ENCODE measurements at regions not wholly inside any gene's neighbourhood (a gene's known extent, or its start where the extent isn't known, plus 50 kb on each side); places are given as distances from the start of the nearest gene placed in this dataset.

DNA sequence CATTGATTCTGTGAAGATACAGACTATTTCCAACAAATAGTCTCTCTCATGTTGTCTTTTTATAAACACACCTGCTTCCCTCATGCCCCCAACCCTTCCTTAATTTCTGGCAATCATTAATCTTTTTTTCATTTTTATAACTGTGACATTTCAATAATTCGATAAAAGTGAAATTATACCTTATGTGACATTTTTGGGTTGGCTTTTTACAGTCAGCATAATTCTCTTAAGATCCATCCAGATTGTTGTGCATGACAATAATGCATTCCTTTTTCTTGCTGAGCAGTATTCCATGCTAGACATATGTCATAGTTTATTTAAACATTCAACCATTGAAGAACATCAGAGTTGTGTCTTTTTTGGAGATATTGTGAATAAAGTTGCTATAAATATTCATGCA is 541.8 kb upstream of the VRK2 start:
- no peak for DNase-seq (ENCODE audit: low read depth in 2 of 2)

DNA sequence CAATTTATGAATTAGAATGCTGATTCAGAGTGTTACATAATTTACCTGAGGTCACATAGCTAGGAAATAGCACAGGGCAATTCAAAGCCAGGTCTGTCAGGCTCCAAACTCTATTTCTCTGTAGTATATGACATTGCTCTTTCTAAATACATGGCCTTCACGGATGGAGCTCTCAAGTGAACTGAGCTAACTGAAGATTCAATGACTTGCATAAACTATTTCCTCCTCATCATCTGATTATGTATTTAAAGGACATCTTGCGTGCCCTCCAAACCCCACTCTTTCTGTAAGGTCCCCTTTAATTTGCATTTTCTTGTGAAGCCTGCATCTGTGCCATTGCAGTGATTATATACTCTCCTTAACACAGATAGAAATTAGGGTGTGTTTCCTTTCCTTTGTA is 537.4 kb upstream of the VRK2 start:
- no peak for DNase-seq (ENCODE audit: low read depth in 2 of 2)

- no peak for DNase-seq (ENCODE audit: low read depth in 2 of 2)
These were observed 535.9 kb upstream of the VRK2 start for GRCh38 chr2:57510704-57511103.

GRCh38 chr2:57515366-57515765 is 531.2 kb upstream of the VRK2 start:
- no peak for DNase-seq (ENCODE audit: low read depth in 2 of 2)

DNA sequence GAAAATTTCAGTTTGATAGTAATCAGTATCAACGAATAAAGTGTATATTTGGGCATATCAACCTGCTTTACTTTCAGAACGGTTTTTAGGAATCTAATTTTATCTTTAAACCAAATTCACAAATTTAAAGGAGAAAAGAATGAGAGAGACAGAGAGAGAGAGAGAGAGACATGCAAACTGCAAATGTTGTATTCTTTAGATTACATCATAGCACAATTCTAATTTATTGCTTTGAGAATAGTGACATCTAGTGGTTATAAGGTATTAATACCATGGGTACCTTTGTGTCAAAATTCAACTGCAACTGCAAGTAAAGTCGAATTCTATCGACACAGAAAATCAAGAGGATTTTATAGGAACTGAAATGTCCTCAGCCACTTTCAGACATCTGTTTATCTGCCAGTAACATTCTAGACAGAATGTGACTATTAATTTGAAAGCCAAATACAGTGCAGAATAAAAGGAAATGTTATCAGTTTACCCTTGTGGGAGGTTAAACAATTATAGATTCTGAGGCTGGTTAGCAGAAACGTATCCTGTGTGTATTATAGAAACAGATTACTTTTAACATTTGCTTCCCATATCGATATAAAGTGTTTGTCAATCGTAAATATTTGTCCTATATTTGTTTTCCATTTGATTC is 529.8 kb upstream of the VRK2 start:
- DNase-seq (ENCODE audit: low read depth in 2 of 2), result no peak

DNA sequence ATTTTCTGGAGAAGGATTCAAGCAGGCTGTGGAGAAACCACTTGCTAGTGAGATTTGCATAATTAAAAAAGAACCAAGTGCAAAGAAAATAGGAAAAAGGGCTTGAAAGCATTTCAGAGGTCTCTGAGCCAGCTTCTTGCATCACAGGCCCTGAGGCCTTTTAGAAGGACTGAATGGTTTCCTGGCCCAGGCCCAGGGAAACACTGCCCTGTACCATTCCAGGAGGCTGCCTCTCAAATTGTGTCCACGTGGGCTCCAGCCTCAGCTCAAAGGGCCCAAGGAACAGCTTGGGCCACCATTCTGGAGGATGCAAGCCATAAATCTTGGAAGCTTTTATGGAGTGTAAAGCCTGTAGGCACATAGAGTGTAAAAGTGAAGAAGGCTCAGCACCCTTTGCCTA is 523.3 kb upstream of the VRK2 start:
- no peak for DNase-seq (ENCODE audit: low read depth in 2 of 2)

GRCh38 chr2:57527685-57528084 is 518.9 kb upstream of the VRK2 start:
- DNase-seq (ENCODE audit: low read depth in 2 of 2), result no peak

- no peak for DNase-seq (ENCODE audit: low read depth in 2 of 2)
These were observed 518.1 kb upstream of the VRK2 start for GRCh38 chr2:57528499-57528898.

- DNase-seq (ENCODE audit: low read depth in 2 of 2), result no peak
These were observed 512.2 kb upstream of the VRK2 start for GRCh38 chr2:57534358-57534757.

GRCh38 chr2:57536535-57537231 is 509.9 kb upstream of the VRK2 start:
- no peak for DNase-seq (ENCODE audit: low read depth in 2 of 2)

- no peak for DNase-seq (ENCODE audit: low read depth in 2 of 2)
These were observed 506.8 kb upstream of the VRK2 start for GRCh38 chr2:57539761-57540160.

DNA sequence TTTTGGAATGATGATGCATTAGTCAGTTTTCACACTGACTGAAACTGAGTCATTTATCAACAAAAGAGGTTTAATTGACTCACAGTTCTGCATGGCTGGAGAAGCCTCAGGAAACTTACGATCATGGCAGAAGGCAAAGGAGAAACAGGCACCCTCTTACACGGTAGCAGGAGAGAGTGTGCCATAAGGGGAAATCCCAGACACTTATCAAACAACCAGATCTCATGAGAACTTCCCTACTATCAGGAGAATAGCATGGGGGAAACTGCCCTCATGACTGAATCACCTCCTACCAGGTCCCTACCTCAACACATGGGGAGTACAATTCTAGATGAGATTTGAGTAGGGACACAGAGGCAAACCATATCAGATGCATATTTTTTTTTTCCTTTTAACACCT is 504.5 kb upstream of the VRK2 start:
- no peak for DNase-seq (ENCODE audit: low read depth in 2 of 2)

DNA sequence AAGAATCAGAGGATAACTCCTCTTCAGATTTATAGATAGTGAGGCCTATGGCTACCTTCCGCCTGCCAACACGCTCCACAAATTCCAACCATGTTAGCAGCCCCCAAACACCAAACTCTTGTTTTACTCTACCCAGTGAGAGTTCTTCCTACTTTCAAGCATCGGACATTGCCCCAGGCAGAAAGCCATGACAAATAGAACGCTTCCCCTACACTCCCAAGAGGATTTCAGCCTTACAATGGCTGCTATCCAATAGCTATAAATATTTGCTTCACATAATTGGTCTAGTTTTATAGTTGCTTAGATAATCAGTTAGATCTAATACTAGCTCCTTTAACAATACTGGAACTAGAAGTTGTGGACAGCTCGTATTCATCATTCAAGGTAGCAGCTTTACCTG is 503.4 kb upstream of the VRK2 start:
- DNase-seq (ENCODE audit: low read depth in 2 of 2), result no peak

DNA sequence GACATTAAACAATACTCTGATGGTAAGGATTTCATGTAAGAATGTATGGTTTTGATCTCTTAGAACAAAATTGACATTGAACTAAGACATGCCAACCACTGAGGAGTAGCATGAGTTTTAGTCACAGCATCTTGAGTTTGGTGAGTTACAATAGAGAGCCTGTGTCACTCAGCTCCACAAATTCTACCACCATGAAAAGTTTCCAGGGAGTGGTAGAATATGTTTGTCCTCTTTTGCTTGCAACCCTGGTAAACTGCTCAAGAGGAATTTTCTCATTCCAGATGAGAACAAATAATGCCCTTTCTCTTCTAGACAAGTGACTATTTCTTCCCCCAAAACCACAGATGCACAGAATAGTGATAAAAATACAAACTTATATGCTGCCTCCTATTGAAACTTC is 502.0 kb upstream of the VRK2 start:
- DNase-seq (ENCODE audit: low read depth in 2 of 2), result no peak

DNA sequence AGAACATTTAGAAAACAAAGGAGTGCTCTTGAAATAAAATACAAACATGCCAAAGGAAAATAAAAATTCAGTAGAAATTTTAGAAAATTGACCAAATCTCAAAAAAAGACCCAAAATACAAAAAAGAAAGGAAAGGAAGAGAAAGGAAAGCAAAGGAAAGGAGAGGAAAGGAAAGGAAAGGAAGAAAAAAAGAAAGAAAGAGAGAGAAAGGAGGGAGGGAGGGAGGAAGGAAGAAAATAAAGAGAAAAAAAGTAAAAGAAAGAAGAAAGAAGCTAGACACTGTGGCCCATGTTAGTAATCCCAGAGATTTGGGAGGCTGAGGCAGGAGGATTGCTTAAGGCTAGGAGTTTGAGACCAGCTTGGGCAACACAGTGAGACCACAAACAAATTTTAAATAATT is 500.1 kb upstream of the VRK2 start:
- no peak for DNase-seq (ENCODE audit: low read depth in 2 of 2)

GRCh38 chr2:57549642-57550102 is 496.9 kb upstream of the VRK2 start:
- DNase-seq (ENCODE audit: low read depth in 2 of 2), result no peak

- DNase-seq (ENCODE audit: low read depth in 2 of 2), result no peak
These were observed 495.7 kb upstream of the VRK2 start for GRCh38 chr2:57550912-57551311.

- no peak for DNase-seq (ENCODE audit: low read depth in 2 of 2)
These were observed 493.7 kb upstream of the VRK2 start for GRCh38 chr2:57552885-57553284.

DNA sequence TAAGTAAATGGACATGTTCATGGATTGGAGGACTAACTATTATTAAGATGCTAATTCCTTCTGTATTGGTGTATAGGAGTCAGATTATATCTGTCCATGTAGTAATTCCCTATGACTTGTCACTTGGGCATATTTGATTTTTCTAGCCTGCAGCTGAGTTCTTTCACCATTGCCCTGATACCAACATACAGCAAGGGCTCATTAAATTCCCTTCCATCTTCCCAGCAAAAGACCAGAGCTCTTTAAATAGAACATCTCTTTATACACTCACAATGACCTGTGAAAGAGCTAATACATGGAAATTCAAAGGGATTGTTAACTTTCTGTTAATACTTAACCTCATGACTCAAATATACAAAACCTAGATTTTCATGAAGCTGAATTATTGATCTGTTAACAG is 492.3 kb upstream of the VRK2 start:
- no peak for DNase-seq (ENCODE audit: low read depth in 2 of 2)

DNA sequence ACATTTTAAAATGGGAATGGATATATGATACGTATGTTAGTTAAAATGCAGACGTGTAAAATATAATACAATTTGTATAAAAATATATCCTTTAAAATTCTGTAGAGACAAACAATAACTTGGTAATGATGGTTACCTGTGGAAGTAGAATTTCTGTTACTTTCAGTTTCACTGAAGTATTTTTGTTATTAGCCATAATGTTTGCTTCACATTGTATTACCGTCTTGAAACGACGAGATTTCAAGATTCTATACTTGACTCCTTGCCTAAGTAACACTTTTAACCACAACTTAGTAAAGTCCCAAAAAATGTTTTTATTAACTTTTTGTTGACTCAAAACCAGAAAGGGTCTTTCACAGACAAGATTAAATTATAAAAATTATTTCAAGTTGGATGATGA is 488.3 kb upstream of the VRK2 start:
- no peak for DNase-seq (ENCODE audit: low read depth in 2 of 2)

DNA sequence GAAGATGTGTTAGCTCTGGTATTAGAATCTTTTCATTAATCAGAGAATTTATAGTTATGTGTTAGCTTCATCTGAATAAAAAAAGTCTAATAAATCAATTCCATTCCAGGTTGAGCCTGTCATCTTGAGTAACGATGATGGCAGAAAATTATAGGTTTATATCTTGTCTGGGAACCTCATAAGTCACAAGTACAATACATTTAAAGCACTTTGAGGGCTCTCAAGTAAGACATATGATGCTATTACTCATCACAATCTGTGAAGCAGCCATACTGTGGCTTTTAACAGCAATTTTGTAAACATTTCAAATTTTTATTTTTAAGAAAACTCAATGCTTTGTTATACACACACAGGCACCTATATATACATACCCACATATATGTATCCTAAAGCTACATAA is 484.1 kb upstream of the VRK2 start:
- DNase-seq (ENCODE audit: low read depth in 2 of 2), result no peak

- DNase-seq (ENCODE audit: low read depth in 2 of 2), result no peak
These were observed 483.6 kb upstream of the VRK2 start for GRCh38 chr2:57563015-57563414.

GRCh38 chr2:57567245-57567644 is 479.4 kb upstream of the VRK2 start:
- no peak for DNase-seq (ENCODE audit: low read depth in 2 of 2)

- DNase-seq (ENCODE audit: low read depth in 2 of 2), result no peak
These were observed 477.2 kb upstream of the VRK2 start for GRCh38 chr2:57569396-57569795.
